ENCODE measurements at regions not wholly inside any gene's neighbourhood (a gene's known extent, or its start where the extent isn't known, plus 50 kb on each side); places are given as distances from the start of the nearest gene placed in this dataset.

- DNase-seq (ENCODE audit: low read depth in 2 of 2): no peak
These were observed 71.6 kb upstream of the SLITRK1 start for GRCh38 chr13:83953916-83954315.

- DNase-seq (ENCODE audit: low read depth in 2 of 2): no peak
These were observed 68.0 kb upstream of the SLITRK1 start for GRCh38 chr13:83950293-83950692.

DNA sequence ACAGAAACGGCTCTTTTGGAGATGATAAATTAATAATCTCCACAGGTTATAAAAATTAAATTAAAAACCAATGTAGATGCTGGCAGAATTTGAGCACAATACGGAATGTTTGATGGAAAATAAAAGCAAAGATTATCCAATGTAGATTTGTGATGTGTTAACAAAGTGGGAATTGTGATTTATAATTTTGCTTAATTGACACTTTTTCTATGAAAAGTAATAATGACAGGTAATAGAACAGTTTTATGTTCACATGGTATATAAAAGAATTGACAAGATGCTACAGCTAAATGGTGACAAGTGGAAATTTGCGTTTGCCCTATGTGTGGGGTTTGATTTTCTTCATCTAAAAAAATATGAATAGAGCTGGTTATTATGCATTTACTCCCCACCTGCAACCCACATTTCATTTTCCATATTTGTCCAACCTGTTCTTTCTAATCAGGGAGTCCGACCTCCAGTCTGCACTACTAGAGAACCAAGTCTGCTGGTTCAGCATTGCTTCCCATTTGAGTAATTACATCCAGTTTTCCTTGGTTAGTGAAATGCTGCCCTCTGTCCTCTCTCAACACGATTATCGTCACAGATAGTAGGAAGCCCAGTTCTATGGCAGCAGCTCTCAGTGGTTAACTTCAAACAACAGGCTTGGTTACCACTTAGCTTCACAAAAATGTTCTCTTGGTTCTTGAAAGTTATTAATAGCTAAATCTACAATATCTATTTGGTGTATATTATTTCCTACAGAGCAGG is 61.4 kb upstream of the SLITRK1 start:
- DNase-seq (ENCODE audit: low read depth in 2 of 2): no peak

DNA sequence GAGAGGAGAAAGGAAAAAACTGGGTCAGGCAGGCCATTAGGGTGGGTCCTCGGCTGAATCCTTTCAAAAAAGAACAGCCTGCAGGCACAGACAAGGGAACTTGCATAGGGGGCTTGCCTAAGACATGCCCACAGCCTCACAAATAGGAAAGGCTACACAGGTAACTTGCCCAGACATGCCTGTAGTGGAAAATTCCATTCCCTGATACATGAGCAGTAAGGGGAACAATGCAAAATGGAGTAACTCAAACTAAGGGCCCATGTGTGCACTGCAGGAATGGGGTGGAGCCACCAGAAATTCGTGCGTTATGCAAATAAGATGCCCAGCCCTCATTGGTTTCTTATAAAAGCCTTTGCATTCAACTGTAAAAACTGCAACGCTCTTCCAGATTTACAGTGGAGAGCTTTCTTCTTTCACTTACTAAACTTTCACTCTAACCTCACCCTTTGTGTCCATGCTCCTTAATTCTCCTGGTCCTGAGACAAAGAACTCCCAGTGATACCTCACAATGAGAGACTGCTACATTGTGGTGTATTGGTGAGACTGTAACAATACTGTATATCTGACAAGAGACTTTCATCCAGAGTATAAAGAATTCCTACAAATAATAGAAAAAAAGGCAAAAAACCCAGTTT is 59.5 kb upstream of the SLITRK1 start:
- no peak for DNase-seq (ENCODE audit: low read depth in 2 of 2)

- DNase-seq (ENCODE audit: low read depth in 2 of 2): no peak
These were observed 58.5 kb upstream of the SLITRK1 start for GRCh38 chr13:83940742-83941141.

GRCh38 chr13:83937579-83937978 is 55.3 kb upstream of the SLITRK1 start:
- DNase-seq (ENCODE audit: low read depth in 2 of 2): no peak

GRCh38 chr13:83935566-83935965 is 53.3 kb upstream of the SLITRK1 start:
- no peak for DNase-seq (ENCODE audit: low read depth in 2 of 2)
